ENCODE measurements at regions not wholly inside any gene's neighbourhood (a gene's known extent, or its start where the extent isn't known, plus 50 kb on each side); places are given as distances from the start of the nearest gene placed in this dataset.

DNA sequence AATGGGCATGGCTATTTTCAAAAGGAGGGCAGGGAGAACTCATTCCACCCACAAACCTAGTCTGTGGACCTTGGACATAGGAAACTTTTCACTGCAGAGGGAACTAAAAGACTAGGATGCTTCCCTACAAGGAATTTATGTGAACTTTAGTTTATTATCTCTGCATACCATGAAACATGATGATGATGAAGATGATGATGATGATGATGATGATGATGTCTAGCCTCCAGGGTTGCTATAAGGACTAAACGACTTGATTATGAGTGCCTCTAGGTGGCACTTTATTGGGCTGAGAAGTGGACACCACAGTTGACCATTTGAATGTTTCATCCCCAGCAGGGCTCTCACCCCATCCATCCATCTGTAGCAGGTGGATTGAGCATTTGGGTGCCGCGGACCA lies 260.0 kb upstream of the TCF4 start:
- TF ChIP-seq, protein P1, sequence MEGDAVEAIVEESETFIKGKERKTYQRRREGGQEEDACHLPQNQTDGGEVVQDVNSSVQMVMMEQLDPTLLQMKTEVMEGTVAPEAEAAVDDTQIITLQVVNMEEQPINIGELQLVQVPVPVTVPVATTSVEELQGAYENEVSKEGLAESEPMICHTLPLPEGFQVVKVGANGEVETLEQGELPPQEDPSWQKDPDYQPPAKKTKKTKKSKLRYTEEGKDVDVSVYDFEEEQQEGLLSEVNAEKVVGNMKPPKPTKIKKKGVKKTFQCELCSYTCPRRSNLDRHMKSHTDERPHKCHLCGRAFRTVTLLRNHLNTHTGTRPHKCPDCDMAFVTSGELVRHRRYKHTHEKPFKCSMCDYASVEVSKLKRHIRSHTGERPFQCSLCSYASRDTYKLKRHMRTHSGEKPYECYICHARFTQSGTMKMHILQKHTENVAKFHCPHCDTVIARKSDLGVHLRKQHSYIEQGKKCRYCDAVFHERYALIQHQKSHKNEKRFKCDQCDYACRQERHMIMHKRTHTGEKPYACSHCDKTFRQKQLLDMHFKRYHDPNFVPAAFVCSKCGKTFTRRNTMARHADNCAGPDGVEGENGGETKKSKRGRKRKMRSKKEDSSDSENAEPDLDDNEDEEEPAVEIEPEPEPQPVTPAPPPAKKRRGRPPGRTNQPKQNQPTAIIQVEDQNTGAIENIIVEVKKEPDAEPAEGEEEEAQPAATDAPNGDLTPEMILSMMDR (IDR thresholded peaks at IDR 0.05; ENCODE audit: insufficient read depth in 1 of 2, low read depth in 1 of 2, low read length in 1 of 2, severe bottlenecking in 1 of 2, unreplicated experiment in 1 of 2), result no peak
- DNase-seq, result no peak
- no peaks in the 10 kb centered on the region for H3K9me3 Mint-ChIP-seq (ENCODE audit: unreplicated experiment)
- Histone ChIP-seq H3K4me3 (ENCODE audit: low read depth, low read length) (no peak overlapping the region), H3K4me1 (no peaks in the 10 kb centered on the region), H3K36me3 (ENCODE audit: control insufficient read depth, insufficient read depth, low read length) (no peaks in the 10 kb centered on the region), H3K27me3 (replicated peaks; ENCODE audit: control insufficient read depth, insufficient read depth, low read length) (no peaks in the 10 kb centered on the region), H3K9me3 (no peaks in the 10 kb centered on the region)
- H3K4me3 Mint-ChIP-seq (ENCODE audit: unreplicated experiment), result no peak overlapping the region
- no peaks in the 10 kb centered on the region for H3K4me1 Mint-ChIP-seq (ENCODE audit: low read depth, unreplicated experiment)
- ChIA-PET CTCF (no interaction called here), POLR2A (no interaction called here)
- intact Hi-C loops (cut with micrococcal nuclease; ENCODE audit: unreplicated experiment), result no loop called here
- peaks cover 6% of the 10 kb centered on the region for H3K36me3 Mint-ChIP-seq (ENCODE audit: insufficient read depth, unreplicated experiment)
- no peaks in the 10 kb centered on the region for H3K27me3 Mint-ChIP-seq (ENCODE audit: insufficient read depth, unreplicated experiment)
- H3K27ac Mint-ChIP-seq (ENCODE audit: unreplicated experiment), result no peak overlapping the region
- BruUV-seq (replicated peaks), result no TSS peak

DNA sequence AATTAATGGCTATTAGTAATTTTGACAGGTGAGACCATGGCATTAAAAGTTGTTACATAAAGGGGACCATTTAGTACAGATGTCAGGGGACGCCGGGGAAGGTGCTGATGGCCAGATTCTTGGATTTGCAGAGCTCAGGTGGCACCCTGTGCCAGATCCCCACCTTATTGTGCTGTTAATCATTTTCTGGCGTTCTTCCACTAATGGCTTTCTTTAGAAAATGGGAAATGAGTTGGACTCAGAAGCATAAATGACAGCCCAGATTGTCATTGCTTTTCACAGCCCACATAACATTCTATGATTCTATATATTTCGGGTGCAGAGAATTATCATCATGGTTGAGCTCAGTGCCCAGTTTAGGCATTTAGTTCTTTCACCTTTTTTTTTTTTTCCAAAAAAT lies 257.2 kb upstream of the TCF4 start:
- Histone ChIP-seq H3K4me1 (no peaks in the 10 kb centered on the region), H3K36me3 (ENCODE audit: control insufficient read depth, insufficient read depth, low read length) (no peaks in the 10 kb centered on the region), H3K27me3 (replicated peaks; ENCODE audit: control insufficient read depth, insufficient read depth, low read length) (no peaks in the 10 kb centered on the region), H3K9me3 (no peaks in the 10 kb centered on the region), H3K4me3 (ENCODE audit: low read depth, low read length) (no peak overlapping the region)
- ChIA-PET POLR2A (no interaction called here), CTCF (no interaction called here)
- intact Hi-C loops (cut with micrococcal nuclease; ENCODE audit: unreplicated experiment), result no loop called here
- no peak overlapping the region for H3K4me3 Mint-ChIP-seq (ENCODE audit: unreplicated experiment)
- H3K36me3 Mint-ChIP-seq (ENCODE audit: insufficient read depth, unreplicated experiment), result no peaks in the 10 kb centered on the region
- H3K27me3 Mint-ChIP-seq (ENCODE audit: insufficient read depth, unreplicated experiment), result no peaks in the 10 kb centered on the region
- no TSS peak for BruUV-seq (replicated peaks)
- no peaks in the 10 kb centered on the region for H3K4me1 Mint-ChIP-seq (ENCODE audit: low read depth, unreplicated experiment)
- TF ChIP-seq, protein P1 (IDR thresholded peaks at IDR 0.05; ENCODE audit: insufficient read depth in 1 of 2, low read depth in 1 of 2, low read length in 1 of 2, severe bottlenecking in 1 of 2, unreplicated experiment in 1 of 2), result no peak
- no peaks in the 10 kb centered on the region for H3K9me3 Mint-ChIP-seq (ENCODE audit: unreplicated experiment)
- H3K27ac Mint-ChIP-seq (ENCODE audit: unreplicated experiment), result no peak overlapping the region
- DNase-seq, result no peak

DNA sequence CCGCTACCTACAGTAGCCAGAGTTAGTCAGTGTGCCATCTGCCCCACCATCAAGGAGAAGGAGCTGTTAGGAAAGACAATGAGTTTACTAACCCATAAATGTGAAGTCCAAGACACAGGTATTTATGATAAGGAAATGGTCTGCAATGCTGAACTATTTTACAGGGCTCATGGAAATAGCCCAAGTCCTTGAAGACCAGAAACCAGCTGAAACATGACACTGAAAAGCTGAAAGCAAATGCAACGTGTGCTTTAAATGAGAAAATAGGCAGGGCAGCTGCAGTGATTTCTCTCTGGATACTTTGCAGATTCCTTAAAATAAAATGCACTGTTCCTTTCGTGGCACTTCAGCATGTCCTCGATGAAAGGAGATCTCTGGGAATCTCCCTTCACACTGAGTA lies 256.4 kb upstream of the TCF4 start:
- BruUV-seq (replicated peaks), result no TSS peak
- Histone ChIP-seq H3K4me1 (no peaks in the 10 kb centered on the region), H3K4me3 (ENCODE audit: low read depth, low read length) (no peak overlapping the region), H3K9me3 (no peaks in the 10 kb centered on the region), H3K36me3 (ENCODE audit: control insufficient read depth, insufficient read depth, low read length) (no peaks in the 10 kb centered on the region), H3K27me3 (replicated peaks; ENCODE audit: control insufficient read depth, insufficient read depth, low read length) (no peaks in the 10 kb centered on the region)
- H3K9me3 Mint-ChIP-seq (ENCODE audit: unreplicated experiment), result no peaks in the 10 kb centered on the region
- H3K27me3 Mint-ChIP-seq (ENCODE audit: insufficient read depth, unreplicated experiment), result no peaks in the 10 kb centered on the region
- intact Hi-C loops (cut with micrococcal nuclease; ENCODE audit: unreplicated experiment), result no loop called here
- H3K36me3 Mint-ChIP-seq (ENCODE audit: insufficient read depth, unreplicated experiment), result peaks cover 5% of the 10 kb centered on the region
- no peak overlapping the region for H3K4me3 Mint-ChIP-seq (ENCODE audit: unreplicated experiment)
- TF ChIP-seq, protein P1 (IDR thresholded peaks at IDR 0.05; ENCODE audit: insufficient read depth in 1 of 2, low read depth in 1 of 2, low read length in 1 of 2, severe bottlenecking in 1 of 2, unreplicated experiment in 1 of 2), result no peak
- no peaks in the 10 kb centered on the region for H3K4me1 Mint-ChIP-seq (ENCODE audit: low read depth, unreplicated experiment)
- ChIA-PET POLR2A (no interaction called here), CTCF (no interaction called here)
- DNase-seq, result no peak
- H3K27ac Mint-ChIP-seq (ENCODE audit: unreplicated experiment), result no peak overlapping the region

Measured in Caco-2 (cell line).